Muscle layer of duodenum (tissue), 2 donors: ENCODE measurements at regions not wholly inside any gene's neighbourhood (a gene's known extent, or its start where the extent isn't known, plus 50 kb on each side); places are given as distances from the start of the nearest gene placed in this dataset.
"Not testable (repeated sequence)": the region's sequence is repeated elsewhere in the genome, so short reads cannot be mapped to it uniquely, and the experiment has no call there.

Experiments used
- H3K27ac ChIP-seq: one replicate; pipeline ENCODE4 v1.7.0; 2013; ENCODE audit warnings: mild to moderate bottlenecking, low read length
- H3K27me3 ChIP-seq: one replicate; pipeline ENCODE4 v1.7.0; 2013; ENCODE audit warnings: low read depth, mild to moderate bottlenecking, control low read depth, low read length
- H3K36me3 ChIP-seq, 2 donors: one replicate each; pipeline ENCODE4 v1.7.0; 2013; ENCODE audit warnings: low read length in 2 of 2, control low read depth in 1 of 2, mild to moderate bottlenecking in 1 of 2; ENCODE audit not compliant: insufficient read depth in 2 of 2, control insufficient read depth in 1 of 2
- H3K4me1 ChIP-seq, 2 donors: one replicate each; pipeline ENCODE4 v1.7.0; 2013; ENCODE audit warnings: low read length in 2 of 2, mild to moderate bottlenecking in 2 of 2, control low read depth in 1 of 2, moderate library complexity in 1 of 2; ENCODE audit not compliant: insufficient read depth in 2 of 2, control insufficient read depth in 1 of 2
- H3K4me3 ChIP-seq, 2 donors: one replicate each; pipeline ENCODE4 v1.7.0; 2013; ENCODE audit warnings: low read length in 2 of 2, low read depth in 1 of 2, mild to moderate bottlenecking in 1 of 2
- H3K9me3 ChIP-seq, 2 donors: one replicate each; pipeline ENCODE4 v1.7.0; 2013; ENCODE audit warnings: low read length in 2 of 2, control low read depth in 1 of 2, mild to moderate bottlenecking in 1 of 2; ENCODE audit not compliant: control insufficient read depth in 1 of 2
- donor health status: healthy.

DNA sequence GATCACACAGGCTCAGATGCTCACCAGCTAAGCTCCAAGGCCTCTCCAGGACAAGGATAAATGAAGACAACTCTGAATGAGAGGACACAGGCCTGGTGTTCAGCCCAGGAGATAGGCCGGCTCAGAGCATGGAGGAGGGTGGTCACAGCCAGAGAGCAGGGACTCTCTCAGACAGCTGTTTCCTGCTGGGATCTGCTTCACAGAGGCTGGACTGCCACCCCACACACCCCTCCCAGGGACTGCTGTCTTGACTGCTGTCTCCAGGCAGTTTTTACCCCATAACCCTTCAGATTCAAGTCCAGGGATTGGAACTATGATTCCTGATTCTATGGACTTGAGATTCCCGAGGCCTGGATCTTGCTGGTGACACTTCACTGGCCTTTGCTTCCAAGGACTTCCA, 89.0 kb downstream of the SMIM20 start:
- Histone ChIP-seq H3K4me3 (no peak overlapping the region), H3K27ac (no peak overlapping the region), H3K4me1 (no peaks in the 10 kb centered on the region), H3K9me3 (no peaks in the 10 kb centered on the region), H3K27me3 (no peaks in the 10 kb centered on the region), H3K36me3 (no peaks in the 10 kb centered on the region)

DNA sequence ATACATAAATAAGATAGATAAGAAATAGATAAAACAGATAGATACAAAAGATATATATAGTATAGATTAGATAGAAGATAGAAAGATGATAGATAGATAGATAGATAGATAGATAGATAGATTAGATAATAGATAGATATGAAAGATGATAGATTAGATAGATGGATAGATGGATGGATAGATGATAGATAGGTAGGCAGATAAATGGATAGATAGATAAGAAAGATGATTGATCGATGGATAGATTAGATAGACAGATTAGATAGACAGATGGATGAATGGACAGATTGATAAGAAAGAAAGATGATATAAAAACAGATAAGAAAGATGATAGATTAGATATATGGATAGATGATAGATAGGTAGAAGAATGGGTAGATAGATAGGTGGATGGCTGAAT, 90.3 kb downstream of the SMIM20 start:
- H3K27me3 ChIP-seq, result no peaks in the 10 kb centered on the region
- no peak overlapping the region for H3K4me3 ChIP-seq
- no peak overlapping the region for H3K27ac ChIP-seq
- H3K4me1 ChIP-seq, result no peaks in the 10 kb centered on the region
- H3K9me3 ChIP-seq, result no peaks in the 10 kb centered on the region
- no peaks in the 10 kb centered on the region for H3K36me3 ChIP-seq

DNA sequence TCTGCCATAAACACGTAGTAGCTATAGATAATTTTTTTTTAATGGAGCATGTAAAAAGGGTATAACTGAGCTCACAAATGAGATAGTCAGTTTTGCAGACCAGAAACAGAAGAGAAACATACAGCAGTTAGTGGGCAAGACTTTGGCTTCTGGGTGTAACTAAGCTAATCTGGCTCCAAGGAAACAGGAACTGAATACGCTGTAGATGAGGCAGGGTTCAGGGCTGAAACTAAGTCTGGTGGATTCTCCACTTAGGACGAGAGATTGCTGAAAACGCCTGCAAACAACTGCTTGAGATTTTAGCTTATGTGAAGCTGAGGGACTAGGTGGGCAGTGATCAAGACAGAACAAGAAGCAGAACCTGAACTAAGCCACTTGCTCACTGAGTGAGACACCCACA, 91.7 kb downstream of the SMIM20 start:
- no peak overlapping the region for H3K4me3 ChIP-seq
- H3K9me3 ChIP-seq, result no peaks in the 10 kb centered on the region
- H3K27ac ChIP-seq, result no peak overlapping the region
- no peaks in the 10 kb centered on the region for H3K27me3 ChIP-seq
- no peaks in the 10 kb centered on the region for H3K36me3 ChIP-seq
- H3K4me1 ChIP-seq, result no peaks in the 10 kb centered on the region

DNA sequence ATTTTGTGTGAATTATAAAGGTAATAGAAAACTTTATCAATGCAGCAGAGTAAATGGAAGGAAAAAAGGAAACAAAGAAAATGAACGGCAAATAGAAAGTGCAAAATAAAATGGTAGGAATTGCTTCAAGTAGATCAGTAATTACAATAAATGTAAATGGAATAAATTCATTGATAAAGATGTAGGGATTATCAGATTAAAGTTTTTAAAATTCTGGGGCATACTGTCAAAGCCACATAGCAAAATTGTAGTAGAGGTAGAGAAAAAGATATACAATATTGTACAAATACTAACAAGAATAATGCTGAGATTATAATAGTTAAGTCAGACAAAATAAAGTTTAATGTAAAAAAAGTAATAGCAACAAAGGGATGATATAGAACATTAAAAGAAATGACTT, 94.7 kb downstream of the SMIM20 start:
- Histone ChIP-seq H3K4me1 (no peaks in the 10 kb centered on the region), H3K27me3 (no peaks in the 10 kb centered on the region), H3K36me3 (no peaks in the 10 kb centered on the region), H3K9me3 (no peaks in the 10 kb centered on the region), H3K27ac (no peak overlapping the region), H3K4me3 (no peak overlapping the region)

DNA sequence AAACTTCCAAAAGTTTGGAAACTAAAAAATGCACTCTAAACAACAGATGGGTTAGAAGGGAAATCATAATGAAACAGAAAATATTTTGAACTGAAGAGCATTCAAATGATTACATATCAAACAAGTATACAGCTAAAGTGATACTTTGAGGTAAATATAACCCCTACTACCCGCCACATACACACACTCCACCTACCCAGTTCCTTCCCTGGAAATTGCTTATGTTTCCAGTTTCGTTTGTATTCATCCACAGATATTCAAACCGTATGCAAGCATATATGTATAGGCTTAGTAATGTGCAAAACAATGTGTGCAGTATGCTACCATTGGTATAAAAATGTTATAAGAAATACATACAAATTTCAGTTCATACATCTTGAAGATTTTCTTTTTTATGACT, 95.5 kb downstream of the SMIM20 start:
- no peaks in the 10 kb centered on the region for H3K4me1 ChIP-seq
- no peaks in the 10 kb centered on the region for H3K27me3 ChIP-seq
- no peak overlapping the region for H3K27ac ChIP-seq
- H3K4me3 ChIP-seq, result no peak overlapping the region
- H3K9me3 ChIP-seq, result no peaks in the 10 kb centered on the region
- no peaks in the 10 kb centered on the region for H3K36me3 ChIP-seq

DNA sequence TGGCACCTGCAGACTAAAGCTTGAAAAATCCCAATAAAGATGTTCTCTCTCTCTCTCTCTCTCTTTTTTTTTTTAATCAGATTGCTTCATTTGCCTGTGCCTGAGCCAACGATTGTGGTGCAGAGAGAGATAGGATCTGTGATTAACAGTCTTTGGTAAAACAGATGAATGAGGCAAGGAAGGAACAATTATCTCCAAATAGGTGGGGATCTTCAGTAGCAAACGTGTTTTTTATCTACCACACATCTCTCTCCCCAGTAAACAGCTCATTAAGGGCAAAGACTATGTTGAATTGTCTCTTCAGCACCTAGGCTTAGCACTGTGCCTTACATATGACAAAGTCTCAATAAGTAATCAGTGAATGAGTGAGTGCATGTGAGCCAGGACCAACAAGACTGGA, 96.3 kb downstream of the SMIM20 start:
- Histone ChIP-seq H3K9me3 (no peaks in the 10 kb centered on the region), H3K36me3 (no peaks in the 10 kb centered on the region), H3K4me3 (no peak overlapping the region), H3K27me3 (no peaks in the 10 kb centered on the region), H3K4me1 (no peaks in the 10 kb centered on the region), H3K27ac (no peak overlapping the region)

DNA sequence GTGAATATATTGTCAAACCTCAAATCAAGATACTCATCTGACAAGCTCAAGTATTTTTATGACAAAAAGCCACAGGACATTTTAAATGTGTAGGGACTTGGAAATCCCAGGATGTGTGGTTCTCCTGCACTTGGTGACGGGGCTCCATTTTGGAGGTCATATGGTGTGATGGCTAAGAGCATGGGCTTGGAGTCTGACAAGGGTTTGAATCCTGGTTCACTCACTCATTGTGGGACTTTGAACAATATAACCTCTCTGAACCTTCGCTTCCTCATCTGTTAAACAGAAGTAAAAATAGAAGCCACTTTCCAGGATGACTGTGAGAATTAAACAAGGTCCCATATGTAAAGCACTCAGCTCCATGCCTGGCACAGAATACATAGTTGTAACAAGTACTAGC, 99.6 kb downstream of the SMIM20 start:
- H3K36me3 ChIP-seq, result no peaks in the 10 kb centered on the region
- no peaks in the 10 kb centered on the region for H3K4me1 ChIP-seq
- H3K27ac ChIP-seq, result no peak overlapping the region
- no peaks in the 10 kb centered on the region for H3K9me3 ChIP-seq
- no peaks in the 10 kb centered on the region for H3K27me3 ChIP-seq
- no peak overlapping the region for H3K4me3 ChIP-seq

DNA sequence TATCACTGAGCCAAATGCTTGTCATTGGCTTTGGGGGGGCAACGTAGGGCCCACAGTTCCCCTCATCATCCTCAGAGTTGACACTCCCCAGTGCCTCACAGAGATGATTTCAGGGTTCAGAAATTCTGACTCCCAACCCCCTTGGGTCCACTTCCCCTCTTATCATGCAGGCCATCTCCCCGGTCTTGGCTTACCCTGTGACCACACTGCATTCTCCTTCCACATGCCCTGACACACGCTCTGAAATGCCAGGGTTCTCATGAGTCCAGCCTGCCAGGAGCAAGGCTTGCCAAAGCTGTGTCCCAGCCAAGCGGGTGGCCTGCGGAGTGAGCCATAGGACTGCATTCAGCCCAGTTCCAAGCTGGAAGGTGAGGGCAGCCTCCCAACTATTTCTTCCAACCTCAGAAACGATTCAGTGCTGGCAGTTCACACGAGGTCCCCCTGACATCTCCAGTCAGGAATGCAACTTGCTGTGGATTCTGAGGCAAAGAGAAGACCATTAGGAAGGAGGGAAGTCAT, 101.2 kb downstream of the SMIM20 start:
- no peak overlapping the region for H3K4me3 ChIP-seq
- no peak overlapping the region for H3K27ac ChIP-seq
- no peaks in the 10 kb centered on the region for H3K36me3 ChIP-seq
- no peaks in the 10 kb centered on the region for H3K27me3 ChIP-seq
- no peaks in the 10 kb centered on the region for H3K9me3 ChIP-seq
- no peaks in the 10 kb centered on the region for H3K4me1 ChIP-seq

DNA sequence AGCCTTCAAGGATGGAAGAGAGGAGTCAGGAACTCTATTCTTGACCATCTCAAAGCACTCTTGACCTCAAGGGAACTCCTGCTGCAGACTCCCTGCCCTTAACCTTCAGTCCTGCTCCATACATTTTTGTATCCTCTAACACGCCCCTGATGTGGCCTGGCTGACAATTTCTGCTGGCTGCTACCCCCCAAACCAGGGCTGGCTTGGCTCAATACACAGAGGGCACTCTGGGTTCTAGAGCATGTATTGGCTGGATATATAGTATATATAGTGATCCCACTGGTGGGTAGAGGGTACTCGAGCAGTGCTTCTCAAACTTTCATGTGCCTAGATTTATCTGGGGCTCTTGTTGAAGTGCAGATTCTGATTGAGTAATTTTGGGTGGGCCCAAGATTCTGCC, 101.9 kb downstream of the SMIM20 start:
- H3K36me3 ChIP-seq, result no peaks in the 10 kb centered on the region
- no peak overlapping the region for H3K27ac ChIP-seq
- H3K4me3 ChIP-seq, result no peak overlapping the region
- no peaks in the 10 kb centered on the region for H3K9me3 ChIP-seq
- H3K4me1 ChIP-seq, result no peaks in the 10 kb centered on the region
- H3K27me3 ChIP-seq, result no peaks in the 10 kb centered on the region

DNA sequence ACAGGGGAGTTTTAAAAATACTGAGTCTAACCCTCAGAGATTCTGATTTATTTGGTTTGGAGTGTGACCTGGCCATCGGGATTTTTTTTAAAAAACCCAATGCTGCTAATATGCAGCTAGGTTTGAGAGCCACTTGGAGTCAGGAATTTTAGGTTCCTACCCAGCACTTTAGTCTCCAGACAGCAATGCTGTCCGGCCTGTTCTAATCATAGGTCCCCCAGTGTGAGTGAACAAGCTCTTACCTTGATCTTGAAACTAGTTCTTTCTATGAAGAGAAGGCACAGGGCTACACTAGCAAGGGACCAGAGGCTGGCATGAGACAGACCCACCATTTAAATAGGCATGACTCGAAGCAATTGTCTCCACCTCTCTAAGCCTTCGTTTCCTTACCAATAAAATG, 103.5 kb downstream of the SMIM20 start:
- Histone ChIP-seq H3K4me3 (no peak overlapping the region), H3K27ac (no peak overlapping the region), H3K4me1 (peaks cover 0 to 11% of the 10 kb centered on the region in 2 donors), H3K27me3 (no peaks in the 10 kb centered on the region), H3K36me3 (no peaks in the 10 kb centered on the region), H3K9me3 (no peaks in the 10 kb centered on the region)

DNA sequence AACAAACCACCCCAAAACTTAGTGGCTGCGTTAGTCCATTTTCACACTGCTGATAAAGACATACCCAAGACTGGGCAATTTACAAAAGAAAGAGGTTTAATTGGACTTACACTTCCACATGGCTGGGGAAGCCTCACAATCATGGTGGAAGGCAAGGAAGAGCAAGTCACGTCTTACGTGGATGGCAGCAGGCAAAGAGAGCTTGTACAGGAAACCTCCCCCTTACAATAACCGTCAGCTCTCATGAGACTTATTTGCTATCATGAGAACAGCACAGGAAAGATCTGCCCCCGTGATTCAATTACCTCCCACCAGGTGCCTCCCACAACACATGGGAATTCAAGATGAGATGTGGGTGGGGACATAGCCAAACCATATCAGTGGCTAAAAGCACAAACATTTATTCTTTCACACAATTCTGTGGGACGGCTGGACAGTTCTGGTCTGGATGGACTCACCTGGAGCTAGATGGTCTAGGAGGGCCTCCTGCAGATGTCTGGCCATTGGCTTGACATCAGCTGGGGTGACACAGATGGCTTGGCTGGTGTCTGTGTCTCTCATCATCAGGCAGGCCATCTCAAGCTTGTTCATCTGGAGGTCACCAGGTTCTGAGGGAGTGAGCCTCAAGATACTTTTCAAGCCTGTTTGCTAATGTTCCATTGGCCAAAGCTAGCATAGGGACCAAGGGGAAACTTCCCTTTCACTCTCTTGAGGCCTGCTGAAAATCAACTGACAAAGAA, 104.1 kb downstream of the SMIM20 start:
- not testable (repeated sequence) for H3K27ac ChIP-seq

DNA sequence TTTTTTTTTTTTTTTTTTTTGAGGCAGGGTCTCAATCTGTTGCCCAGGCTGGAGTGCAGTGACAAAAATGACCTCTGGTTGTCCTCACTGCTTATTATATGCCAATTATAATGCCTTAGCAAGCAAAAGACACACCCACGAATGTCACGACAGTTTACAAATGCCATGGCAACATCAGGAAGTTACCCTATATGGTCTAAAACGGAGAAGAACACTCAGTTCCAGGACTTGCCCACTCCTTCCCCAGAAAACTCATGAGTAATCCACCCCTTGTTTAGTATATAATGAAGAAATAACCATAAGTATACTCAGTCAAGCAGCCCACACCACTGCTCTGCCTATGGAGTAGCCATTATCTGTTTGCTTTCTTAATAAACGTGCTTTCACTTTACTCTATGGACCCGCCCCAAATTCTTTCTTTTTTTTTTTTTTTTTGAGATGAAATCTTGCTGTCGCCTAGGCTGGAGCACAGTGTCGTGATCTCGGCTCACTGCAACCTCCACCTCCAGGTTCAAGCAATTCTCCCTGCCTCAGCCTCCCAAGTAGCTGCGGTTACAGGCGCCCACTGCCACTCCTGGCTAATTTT, 106.2 kb downstream of the SMIM20 start:
- peaks cover 5 to 17% of the 10 kb centered on the region in 2 donors for H3K4me1 ChIP-seq
- H3K4me3 ChIP-seq, result no peak overlapping the region
- no peaks in the 10 kb centered on the region for H3K9me3 ChIP-seq
- H3K27me3 ChIP-seq, result no peaks in the 10 kb centered on the region
- H3K36me3 ChIP-seq, result no peaks in the 10 kb centered on the region
- no peak overlapping the region for H3K27ac ChIP-seq

More for the DNA sequence above, 104.1 kb downstream of the SMIM20 start:
- not testable (repeated sequence) for H3K9me3 ChIP-seq, H3K27me3 ChIP-seq, H3K36me3 ChIP-seq, H3K4me3 ChIP-seq
- peaks cover 5 to 17% of the 10 kb centered on the region in 2 donors for H3K4me1 ChIP-seq
